NOMO-1 (cell line): ENCODE measurements at regions not wholly inside any gene's neighbourhood (a gene's known extent, or its start where the extent isn't known, plus 50 kb on each side); places are given as distances from the start of the nearest gene placed in this dataset.

Experiments
- DNase-seq, 2 experiments: peaks; one replicate each; lab custom pipeline; 2025; ENCODE audit not compliant: unreplicated experiment in 2 of 2; lab: John Stamatoyannopoulos, UW

DNA sequence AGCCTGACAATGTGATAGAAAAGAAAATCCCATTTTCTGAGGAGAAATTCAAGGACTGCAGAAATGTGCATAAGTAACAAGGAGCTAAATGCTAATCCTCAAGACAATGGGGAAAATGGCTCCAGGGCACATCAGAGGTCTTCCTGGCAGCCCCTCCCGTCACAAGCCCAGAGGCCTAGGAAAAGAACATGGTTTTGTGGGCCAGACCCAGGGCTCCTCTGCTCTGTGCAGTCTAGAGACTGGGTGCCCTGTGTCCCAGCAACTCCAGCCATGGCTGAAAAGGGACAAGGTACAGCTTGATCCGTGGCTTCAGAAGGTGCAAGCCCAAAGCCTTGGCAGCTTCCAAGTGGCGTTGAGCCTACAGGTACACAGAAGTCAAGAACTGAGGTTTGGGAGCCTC is 176.8 kb upstream of the SUCLG2 start:
- no peak for DNase-seq

DNA sequence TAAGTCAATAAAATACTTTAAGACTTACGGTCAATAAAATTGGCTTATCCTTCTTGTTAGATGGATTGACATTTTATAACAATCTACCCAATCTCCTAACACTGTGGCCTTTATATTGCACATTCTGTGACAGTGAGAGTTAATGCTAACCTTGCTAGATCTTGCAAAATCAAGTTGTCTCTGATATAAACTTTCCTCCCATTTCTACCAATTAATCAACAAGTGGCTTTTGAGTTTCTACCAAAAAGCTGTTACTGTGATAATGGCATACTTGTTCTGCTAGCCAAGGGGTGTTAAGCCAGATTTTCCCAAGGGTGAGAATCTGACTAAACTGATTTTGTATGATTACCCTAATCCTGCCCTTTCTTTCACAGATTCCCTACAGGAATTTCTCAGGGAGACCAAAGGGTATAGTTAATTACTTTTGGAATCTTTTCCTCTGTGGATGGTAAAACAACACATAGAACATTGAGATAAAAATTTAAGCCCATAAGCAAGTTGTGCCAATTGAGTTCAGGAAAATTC is 174.1 kb upstream of the SUCLG2 start:
- no peak for DNase-seq

DNA sequence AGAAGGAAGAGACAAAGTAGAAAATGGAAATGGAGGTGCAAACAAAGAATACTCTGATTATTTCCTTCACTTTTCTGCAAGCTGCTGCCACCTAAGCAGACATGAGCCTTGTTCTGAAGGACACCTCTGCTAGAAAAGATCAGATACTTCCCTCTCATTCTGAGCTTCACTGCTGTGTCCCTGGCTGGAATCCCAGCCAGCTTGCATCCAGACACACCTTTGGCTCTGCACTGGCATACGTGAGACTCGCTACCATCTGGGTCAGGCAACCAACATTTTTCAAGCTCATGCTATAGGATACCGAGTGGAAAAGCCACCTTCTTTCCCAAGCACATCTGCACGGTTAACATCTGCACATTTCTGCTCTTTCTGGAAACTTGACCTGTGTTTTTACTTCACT is 166.7 kb upstream of the SUCLG2 start:
- DNase-seq = no peak

DNA sequence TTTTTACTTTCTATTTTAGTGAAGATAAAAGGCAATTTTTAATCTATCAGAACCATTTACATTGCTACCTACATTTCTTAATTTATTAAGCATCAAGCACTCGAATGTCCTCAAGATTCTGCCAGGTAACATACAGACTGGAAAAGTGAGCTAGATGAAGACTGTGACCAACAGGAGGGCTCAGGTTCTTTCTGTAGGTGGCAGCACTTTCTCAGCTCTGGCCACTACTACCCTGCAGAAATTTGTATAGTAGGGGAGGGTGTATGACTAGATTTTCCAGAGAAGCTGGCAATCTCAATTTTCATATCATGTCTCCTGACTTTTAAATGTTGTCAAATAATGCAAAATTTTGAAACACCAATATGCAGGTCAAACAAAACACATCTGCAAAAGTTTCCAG is 165.0 kb upstream of the SUCLG2 start:
- DNase-seq = no peak

DNA sequence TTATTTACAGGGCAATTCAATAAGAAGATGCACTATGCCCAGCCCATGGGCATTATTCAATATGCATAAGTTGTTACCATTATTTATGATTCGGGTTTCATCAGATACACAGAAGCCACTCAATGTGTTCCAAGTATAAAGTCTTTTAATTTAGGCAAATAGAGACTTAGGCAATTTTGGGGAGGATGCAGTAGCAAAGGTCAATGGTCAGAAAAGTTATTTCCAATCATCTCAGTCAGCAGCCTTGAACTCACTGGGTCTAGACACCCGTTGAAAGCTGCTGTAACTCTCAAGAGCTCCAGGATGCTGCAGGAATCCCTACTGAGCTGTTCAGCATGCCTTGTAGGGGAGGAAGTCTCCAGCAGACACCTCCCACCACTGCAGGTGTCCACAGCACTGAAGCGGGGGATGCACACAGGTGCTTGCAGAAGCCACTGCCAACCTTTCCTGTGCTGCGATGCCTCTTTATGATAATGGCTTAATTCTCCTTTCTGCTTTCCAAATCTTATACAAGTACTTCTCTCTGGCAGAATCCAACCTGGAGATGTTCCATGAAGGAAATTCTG is 155.0 kb upstream of the SUCLG2 start:
- no peak for DNase-seq

DNA sequence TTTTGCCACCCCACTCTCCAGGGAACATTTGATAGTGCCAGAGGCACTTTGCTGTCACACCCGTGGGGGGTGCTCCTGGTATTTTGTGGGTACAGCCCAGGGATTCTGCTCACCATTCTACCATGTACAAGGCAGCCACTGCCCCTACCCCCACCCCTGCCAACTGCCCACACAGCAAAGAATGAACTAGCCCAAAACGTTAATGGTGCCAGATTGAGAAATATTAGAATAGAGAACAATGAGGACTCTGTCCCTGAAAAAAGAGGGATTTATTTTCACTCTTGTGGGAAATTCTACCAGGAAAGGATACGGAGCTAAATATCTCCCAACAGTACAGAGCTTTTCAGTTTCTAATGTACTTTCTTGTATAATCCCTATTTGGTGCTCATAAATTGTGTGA is 154.5 kb upstream of the SUCLG2 start:
- no peak for DNase-seq

DNA sequence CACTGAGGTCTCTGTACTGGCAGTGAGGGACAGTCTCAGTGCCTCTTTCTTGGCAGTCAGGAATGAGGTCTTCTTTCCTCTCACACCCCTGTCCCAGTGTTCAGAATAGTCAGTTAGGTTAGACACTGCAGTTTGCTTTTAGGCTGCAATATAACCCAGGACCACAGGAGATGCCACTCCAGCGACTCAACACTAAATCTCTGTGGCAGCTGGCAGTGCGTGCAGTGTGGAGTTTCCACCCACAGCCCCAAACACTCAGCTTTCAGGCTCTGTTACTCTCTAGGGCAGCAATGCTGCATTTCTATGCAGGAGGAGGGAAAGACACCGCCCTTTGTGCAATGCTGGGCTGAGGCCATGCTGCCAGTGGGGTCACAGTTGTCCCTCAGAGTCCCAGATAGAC is 150.2 kb upstream of the SUCLG2 start:
- no peak for DNase-seq

DNA sequence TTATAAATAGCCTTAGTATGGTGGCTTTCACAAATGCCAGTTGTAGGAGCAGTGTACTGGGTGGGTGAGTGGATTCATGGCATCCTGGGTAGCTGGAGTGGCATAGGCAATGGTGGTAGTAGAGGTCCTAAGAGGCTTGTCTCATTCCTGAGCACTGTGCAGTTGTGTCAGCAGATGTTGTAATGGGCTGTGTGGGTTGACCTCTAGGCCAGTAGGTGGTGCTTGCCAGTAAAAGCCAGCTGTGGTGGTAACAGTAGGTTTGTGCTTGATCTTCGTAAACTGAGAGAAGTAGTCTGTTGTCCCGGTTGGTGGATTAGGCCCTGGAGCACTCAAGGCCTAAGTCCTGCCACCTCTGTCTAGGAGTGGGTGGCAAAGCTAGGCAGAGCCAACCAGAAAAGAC is 149.7 kb upstream of the SUCLG2 start:
- no peak for DNase-seq

DNA sequence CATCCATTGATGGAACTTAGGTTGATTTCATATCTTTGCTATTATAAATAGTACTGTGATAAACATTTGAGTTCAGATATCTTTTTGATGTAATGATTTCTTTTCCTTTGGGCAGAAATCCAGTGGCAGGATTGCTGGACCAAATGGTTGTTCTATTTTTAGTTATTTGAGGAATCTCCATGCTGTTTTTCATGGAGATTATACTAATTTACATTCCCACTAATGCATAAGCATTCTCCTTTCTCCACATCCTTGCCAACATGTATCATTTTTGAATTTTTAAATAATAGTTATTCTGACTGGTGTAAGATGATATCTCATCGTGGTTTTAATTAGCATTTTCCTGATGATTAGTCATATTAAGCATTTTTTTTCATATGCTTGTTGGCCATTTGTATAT is 144.0 kb upstream of the SUCLG2 start:
- DNase-seq = no peak

DNA sequence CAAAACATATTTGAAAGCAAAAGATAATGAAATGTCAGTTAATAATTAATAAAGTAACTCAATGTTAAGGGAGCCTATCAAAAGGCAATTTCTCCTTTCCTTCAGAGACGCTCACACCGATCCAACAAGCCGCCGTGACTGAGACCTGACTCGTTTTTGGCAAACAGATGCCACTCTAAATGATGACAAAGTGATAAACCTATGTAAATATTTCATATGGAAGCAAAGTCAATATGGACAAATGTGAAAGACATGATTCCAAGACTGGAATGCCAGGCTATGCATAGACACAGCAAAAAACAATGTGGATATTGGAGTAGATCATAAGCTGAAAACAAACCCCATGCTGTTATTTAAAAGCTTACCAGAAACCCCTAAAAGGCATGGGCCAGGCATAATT is 137.2 kb upstream of the SUCLG2 start:
- DNase-seq = no peak

DNA sequence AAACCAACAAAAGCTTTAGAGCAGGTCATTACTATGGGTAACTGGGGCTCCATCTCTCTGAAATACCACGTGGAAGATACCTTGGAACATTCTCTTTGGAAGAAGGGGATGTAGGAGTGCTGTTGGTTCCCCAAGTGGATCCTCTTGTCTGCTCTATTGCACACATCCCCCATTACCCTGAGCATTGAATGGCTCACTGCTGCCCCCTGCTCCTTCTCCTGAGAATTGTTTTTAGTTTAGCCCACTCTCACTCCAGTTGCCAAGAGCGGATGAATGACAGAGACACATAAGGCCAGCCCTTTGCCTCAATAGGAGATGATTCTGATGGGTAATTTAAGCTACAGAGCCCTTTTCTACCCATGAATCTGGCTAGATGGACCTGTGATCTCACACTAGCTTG is 135.6 kb upstream of the SUCLG2 start:
- peak in 1 of 2 experiments; percentile 14 for DNase-seq

DNA sequence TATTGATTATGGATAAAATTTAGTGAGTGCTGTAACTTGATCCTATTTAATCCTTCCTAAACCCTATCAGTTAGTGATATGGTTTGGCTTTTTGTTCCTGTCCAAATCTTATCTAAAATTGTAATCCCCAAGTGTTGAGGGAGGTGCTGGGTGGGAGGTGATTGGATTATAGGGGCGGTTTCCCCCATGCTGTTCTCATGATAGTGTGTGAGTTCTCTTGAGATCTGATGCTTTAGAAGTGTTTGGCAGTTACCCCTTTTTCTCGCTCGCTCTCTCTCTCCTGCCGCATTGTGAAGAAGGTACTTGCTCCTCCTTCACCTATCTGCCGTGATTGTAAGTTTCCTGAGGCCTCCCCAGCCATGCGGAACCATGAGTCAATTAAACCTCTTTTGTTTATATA is 134.0 kb upstream of the SUCLG2 start:
- no peak for DNase-seq

DNA sequence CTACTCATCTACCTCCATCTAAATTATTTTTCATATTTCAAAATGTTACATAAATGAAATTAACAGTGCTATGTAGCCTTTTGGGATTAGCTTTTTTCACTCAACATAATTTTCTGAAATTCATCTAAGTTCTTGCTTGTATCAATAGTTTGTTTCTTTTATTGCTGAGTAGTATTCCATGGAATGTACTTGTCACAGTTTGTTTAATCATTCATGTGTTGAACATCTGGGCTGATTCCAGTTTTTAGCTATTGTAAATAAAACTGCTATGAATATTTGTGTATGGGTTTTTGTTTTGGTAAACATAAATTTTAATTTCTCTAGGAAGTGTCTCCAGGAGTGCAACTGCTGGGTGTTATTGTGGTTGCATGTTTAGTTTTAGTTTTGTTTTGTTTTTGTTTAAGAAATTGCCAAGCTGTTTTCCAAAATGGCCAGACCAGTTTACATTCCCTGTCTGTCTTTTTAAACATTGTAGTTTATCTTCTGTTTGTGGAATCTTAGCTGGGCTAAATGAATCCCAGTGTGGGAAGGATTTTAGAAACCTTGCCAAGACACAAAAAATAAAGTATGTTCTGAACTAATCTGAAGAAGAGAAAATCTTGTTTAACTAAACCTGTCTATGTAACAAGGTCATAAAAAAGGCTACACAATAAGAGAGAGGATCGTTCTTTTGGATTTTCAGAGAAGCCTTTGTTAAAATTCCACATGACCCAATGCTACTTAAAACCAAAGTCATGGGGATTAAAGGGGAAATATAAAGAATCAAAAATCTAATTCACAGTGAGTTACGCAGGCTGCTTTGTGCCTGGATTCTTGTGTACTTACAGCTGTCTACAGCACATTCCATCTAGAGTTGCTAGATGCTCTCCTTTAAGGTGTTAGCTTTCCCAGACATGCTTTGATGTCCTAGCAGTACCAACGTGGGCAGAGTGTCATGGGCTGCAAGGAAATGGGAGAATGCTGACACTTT is 129.2 kb upstream of the SUCLG2 start:
- no peak for DNase-seq

DNA sequence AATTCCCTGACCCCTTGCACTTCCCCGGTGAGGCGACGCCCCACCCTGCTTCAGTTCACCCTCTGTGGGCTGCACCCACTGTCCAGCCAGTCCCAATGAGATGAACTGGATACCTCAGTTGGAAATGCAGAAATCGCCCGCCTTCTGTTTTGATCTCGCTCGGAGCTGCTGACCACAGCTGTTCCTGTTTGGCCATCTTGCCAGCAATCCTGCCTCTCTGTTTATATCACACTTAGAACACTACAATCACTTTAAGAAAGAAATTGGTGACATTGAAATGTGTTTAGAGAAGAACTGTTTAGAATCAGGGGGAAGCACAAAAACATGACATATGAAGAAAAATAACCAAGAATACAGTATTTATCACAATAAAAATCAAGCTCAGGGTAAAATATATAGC is 127.5 kb upstream of the SUCLG2 start:
- DNase-seq = no peak

DNA sequence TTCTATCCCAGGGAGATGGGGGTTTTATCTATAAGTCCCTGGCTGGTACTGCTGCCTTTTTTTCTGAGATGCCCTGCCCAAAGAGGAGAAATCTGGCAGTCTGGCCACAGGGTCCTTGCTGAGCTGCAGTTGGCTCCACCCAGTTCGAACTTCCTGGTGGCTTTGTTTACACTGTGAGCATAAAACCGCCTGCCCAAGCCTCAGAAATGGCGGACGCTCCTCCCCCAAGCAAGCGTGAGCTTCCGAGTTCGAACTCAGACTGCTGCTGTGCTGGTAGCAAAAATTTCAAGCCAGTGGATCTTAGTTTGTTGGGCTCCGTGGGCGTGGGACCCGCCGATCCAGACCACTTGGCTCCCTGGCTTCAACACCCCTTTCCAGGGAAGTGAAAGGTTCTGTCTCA is 126.8 kb upstream of the SUCLG2 start:
- no peak for DNase-seq

DNA sequence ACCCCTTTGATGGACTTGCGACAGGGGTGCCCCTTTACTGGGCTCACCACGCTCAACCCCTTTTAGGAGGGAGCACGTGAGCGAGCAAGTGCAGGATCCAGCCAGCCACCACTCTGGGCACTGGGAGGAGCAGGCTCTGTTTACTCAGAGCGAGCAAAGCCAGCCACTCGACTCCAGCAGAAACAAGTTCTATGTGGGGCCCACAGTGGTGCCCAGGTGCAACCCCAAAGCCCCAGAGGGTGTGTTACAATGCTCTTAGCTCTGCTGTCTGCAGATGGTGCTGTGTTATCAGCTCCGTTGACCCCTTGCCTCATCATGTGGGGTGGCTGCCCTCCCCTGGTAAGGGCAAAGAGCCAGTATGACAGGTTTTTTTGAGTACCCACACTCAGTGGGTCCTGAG is 120.3 kb upstream of the SUCLG2 start:
- no peak for DNase-seq

DNA sequence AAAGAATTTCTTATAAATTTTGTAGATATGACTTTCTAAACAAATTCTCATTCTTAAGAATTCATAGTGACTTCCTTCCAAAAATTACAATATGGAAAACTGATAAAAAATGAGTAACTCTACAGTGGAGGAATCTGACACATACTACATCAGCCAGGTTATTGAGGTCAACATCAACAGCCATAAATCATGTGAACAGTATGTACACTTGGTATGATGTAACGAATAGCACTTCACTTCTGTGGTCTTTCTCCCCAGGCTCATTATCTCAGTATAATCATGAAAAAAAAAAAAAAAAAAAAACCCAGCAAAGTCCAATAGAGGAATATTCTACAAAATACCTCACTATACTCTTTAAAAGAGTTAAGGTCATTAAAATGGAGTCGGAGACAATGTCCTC is 111.2 kb upstream of the SUCLG2 start:
- no peak for DNase-seq

DNA sequence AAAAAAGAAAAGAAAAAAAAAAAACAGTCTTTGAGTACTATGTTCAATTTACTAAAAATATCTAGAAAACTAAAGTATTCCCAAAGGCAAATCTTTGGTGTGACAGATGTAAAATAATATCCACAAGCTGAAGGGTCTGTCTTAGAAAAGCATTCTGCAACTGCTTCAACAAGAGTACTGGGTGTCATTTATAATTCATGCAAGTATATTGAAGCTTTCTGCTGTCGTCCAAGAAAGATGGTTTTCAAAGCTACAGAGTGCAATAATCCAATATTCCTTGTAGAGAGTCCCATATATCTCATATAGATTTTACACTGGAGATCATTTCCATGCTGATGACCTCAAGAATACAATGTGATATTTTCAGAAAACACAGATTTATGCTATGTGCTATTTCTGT is 90.9 kb upstream of the SUCLG2 start:
- DNase-seq = no peak

DNA sequence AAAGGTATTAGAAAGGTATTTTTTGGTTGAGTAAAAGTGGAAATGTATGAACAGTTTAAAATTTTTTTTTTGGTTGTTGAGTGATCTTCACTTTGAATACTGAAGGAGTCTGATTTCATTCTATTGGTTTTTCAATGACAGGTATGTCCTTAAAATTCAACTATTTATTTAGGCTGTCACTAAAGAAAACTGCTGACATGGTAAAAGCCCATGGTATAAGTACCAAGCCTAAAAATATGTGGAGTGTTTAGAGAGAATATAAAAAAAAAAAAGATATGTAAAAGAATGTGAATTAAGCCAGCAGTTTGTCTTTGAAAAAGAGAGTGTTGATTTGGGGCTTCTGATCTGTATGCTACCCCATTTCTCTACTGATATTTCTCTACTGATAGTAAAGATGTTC is 90.3 kb upstream of the SUCLG2 start:
- no peak for DNase-seq

DNA sequence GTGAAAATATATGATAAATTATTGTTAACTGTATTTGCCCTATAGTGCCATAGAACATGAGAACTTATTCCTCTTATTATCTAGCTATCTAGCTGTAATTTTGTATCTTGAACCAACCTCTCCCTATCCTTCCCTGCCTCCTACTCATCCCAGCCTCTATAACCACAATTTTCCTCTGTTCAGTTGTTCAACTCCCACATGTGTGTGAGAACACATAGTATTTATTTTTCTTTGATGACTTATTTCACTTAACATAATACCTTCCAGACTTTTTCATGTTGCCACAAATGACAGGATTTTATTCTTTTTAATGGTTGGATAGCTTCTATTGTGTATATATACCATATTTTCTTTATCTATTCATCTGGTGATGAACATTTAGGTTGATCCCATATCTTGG is 85.4 kb upstream of the SUCLG2 start:
- no peak for DNase-seq

DNA sequence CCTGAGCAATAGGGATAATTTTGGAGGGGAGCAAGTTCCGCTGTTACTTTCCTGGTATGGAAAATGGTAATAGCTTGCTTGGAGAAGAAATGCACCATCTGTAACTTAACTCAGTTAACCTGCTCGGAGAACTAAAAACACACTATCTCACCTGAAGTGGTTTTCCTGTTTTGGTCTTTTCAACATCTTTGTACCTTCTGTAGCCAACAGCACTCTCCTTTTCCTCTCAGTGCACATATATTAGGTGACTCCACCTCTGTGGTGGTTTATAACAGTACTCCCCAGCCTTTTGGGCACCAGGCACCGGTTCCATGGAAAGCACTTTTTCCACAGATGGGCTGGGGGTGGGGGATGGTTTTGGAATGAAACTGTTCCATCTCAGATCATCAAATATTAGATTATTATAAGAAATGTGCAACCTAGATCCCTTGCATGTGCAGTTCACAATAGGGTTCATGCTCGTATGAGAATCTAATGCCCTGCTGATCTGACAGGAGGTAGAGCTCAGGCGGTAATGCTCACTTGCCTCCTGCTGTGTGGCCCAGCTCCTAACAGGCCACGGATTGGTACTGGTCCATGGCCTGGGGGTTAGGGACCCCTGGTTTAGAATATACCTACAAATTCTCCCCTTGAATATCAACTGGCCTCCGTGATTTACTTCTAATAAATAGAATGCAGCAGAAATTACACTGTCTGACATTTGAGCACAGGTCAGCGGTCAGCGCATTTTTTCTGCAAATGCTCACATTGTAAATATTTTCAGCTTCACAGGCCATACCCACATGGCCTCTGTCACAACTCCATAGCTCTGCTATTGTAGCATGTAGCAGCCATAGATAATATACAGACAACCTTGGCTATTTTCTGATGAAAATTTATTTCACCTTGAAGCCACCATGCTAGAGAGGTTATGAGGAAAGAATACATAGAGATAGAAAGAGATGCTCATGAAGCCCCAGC is 83.8 kb upstream of the SUCLG2 start:
- no peak for DNase-seq
